ENCODE measurements at regions not wholly inside any gene's neighbourhood (a gene's known extent, or its start where the extent isn't known, plus 50 kb on each side); places are given as distances from the start of the nearest gene placed in this dataset.

DNA sequence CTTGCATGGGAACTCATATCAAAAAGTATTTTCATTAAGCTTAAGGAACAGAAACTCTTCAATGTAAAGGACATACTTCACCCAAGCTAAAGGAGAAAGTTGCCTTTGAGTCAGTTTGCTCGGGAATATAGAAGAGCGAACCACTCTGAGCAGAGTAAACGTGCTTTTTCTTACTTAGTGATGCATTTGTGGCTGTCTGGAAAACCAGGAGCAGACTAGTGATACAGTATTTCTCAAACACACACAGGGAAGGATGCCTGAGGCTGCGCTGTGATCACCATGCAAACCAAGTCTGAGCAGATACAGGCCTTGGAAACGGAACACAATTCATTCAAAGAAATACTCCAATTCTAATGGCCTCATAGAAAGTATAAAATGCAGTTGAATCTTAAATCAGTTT lies 121.0 kb upstream of the CDIN1 start:
- Histone ChIP-seq H3K9ac (ENCODE audit: low read depth in 1 of 2, low read length in 2 of 2) (no peak overlapping the region), H3K4me3 (ENCODE audit: low read depth in 1 of 2, low read length in 2 of 2) (no peak overlapping the region), H3K4me1 (ENCODE audit: control insufficient read depth in 1 of 2, insufficient read depth in 2 of 2, low read length in 2 of 2) (no peaks in the 10 kb centered on the region), H3K9me3 (ENCODE audit: control insufficient read depth in 1 of 2, low read length in 2 of 2) (no peaks in the 10 kb centered on the region), H3K36me3 (ENCODE audit: control insufficient read depth in 1 of 2, insufficient read depth in 2 of 2, low read length in 2 of 2) (no peaks in the 10 kb centered on the region), H3K27ac (ENCODE audit: low read depth, low read length) (no peak overlapping the region), H3K27me3 (ENCODE audit: control insufficient read depth in 1 of 2, insufficient read depth in 2 of 2, low read length in 2 of 2) (no peaks in the 10 kb centered on the region)

DNA sequence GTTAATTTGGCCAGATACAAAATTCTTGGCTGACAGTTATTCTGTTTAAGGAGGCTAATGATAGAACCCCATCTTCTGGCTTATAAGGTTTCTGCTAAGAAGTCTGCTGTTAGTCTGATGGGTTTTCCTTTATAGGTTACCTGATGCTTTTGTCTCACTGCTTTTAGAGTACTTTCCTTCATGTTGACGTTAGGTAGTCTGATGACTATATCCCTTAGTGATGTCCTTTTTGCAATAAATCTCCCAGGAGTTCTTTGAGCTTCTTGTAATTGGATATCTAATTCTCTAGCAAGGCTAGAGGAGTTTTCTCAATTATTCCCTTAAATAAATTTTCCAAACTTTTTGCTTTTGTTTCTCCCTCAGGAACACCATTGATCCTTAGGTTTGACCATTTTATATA lies 114.1 kb upstream of the CDIN1 start:
- H3K27ac ChIP-seq (ENCODE audit: low read depth, low read length), result no peak overlapping the region
- H3K4me3 ChIP-seq (ENCODE audit: low read depth in 1 of 2, low read length in 2 of 2), result no peak overlapping the region
- H3K9ac ChIP-seq (ENCODE audit: low read depth in 1 of 2, low read length in 2 of 2), result no peak overlapping the region
- H3K36me3 ChIP-seq (ENCODE audit: control insufficient read depth in 1 of 2, insufficient read depth in 2 of 2, low read length in 2 of 2), result no peaks in the 10 kb centered on the region
- H3K4me1 ChIP-seq (ENCODE audit: control insufficient read depth in 1 of 2, insufficient read depth in 2 of 2, low read length in 2 of 2), result no peaks in the 10 kb centered on the region
- no peaks in the 10 kb centered on the region for H3K27me3 ChIP-seq (ENCODE audit: control insufficient read depth in 1 of 2, insufficient read depth in 2 of 2, low read length in 2 of 2)
- H3K9me3 ChIP-seq (ENCODE audit: control insufficient read depth in 1 of 2, low read length in 2 of 2), result no peaks in the 10 kb centered on the region

DNA sequence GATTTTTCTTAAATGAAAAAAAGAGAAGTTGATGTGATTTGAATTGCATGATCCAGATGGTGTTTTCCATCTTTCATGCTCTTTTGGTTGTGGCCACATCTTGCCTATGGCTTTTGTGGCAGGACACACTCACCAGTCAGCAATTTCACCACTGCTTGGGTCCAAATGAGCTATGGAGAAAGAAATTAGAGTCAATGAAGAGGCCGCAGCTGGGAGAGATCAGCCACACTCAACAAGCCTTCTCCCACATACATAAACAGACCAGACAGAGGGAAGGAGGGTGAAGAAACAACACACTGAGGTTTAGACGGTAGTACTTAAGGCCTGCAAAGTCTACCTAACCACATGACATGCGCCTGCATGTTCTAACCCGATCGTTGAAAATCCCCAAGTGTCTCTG lies 110.7 kb upstream of the CDIN1 start:
- Histone ChIP-seq H3K27me3 (ENCODE audit: control insufficient read depth in 1 of 2, insufficient read depth in 2 of 2, low read length in 2 of 2) (no peaks in the 10 kb centered on the region), H3K4me1 (ENCODE audit: control insufficient read depth in 1 of 2, insufficient read depth in 2 of 2, low read length in 2 of 2) (no peaks in the 10 kb centered on the region), H3K4me3 (ENCODE audit: low read depth in 1 of 2, low read length in 2 of 2) (no peak overlapping the region), H3K27ac (ENCODE audit: low read depth, low read length) (no peak overlapping the region), H3K9me3 (ENCODE audit: control insufficient read depth in 1 of 2, low read length in 2 of 2) (no peaks in the 10 kb centered on the region), H3K9ac (ENCODE audit: low read depth in 1 of 2, low read length in 2 of 2) (no peak overlapping the region), H3K36me3 (ENCODE audit: control insufficient read depth in 1 of 2, insufficient read depth in 2 of 2, low read length in 2 of 2) (no peaks in the 10 kb centered on the region)

DNA sequence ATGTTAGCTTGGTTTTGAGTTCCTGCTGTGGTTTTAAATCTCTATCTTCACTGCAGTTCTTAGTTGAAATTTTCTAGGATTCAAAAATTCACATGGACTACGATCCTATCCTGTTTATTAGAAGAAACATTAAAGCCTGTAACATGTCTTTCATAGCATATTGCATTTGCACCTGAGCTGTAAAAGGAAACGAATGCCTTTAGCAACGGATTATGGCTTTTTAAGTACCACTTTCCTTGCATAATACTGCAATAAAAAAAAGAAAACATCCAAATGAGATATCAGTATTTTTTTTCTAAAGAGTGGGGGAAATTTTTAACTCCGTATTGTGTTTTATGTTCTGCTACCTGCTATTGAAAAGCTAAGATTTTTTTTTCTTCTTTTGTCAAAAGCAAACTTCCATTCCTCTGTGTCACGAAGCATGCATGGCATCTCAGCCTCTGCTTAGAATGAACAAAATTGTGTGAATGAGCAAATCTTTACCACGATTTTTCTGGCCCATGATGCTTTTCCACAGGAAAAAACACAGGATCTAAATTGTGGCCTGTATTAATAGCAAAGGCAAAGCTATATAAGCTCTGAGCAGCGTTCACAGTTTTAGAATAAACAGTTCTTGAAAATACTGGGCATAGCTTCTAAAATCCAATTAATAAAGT lies 110.0 kb upstream of the CDIN1 start:
- H3K27me3 ChIP-seq (ENCODE audit: control insufficient read depth in 1 of 2, insufficient read depth in 2 of 2, low read length in 2 of 2), result no peaks in the 10 kb centered on the region
- no peaks in the 10 kb centered on the region for H3K36me3 ChIP-seq (ENCODE audit: control insufficient read depth in 1 of 2, insufficient read depth in 2 of 2, low read length in 2 of 2)
- no peaks in the 10 kb centered on the region for H3K9me3 ChIP-seq (ENCODE audit: control insufficient read depth in 1 of 2, low read length in 2 of 2)
- H3K4me1 ChIP-seq (ENCODE audit: control insufficient read depth in 1 of 2, insufficient read depth in 2 of 2, low read length in 2 of 2), result no peaks in the 10 kb centered on the region
- no peak overlapping the region for H3K9ac ChIP-seq (ENCODE audit: low read depth in 1 of 2, low read length in 2 of 2)
- no peak overlapping the region for H3K27ac ChIP-seq (ENCODE audit: low read depth, low read length)
- H3K4me3 ChIP-seq (ENCODE audit: low read depth in 1 of 2, low read length in 2 of 2), result no peak overlapping the region

DNA sequence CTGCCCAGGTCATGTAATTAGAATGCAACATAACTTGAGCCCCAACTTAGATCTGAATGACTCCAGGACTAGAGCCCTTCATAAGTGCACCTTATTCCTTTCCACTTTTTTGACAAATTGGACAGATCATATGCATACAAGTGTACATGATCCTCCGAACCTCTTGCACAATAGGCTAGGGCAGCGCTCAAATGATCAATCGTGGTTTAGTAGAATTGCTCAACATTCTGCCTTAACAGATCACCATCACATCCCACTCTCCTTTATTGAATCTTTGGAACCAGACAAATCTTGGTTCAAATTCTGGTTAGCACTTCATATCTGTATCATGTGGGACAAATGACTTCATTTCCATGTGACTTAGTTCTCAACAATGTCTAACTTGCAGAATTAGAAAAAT lies 106.8 kb upstream of the CDIN1 start:
- H3K9me3 ChIP-seq (ENCODE audit: control insufficient read depth in 1 of 2, low read length in 2 of 2), result no peaks in the 10 kb centered on the region
- H3K4me3 ChIP-seq (ENCODE audit: low read depth in 1 of 2, low read length in 2 of 2), result no peak overlapping the region
- H3K4me1 ChIP-seq (ENCODE audit: control insufficient read depth in 1 of 2, insufficient read depth in 2 of 2, low read length in 2 of 2), result no peaks in the 10 kb centered on the region
- H3K27me3 ChIP-seq (ENCODE audit: control insufficient read depth in 1 of 2, insufficient read depth in 2 of 2, low read length in 2 of 2), result no peaks in the 10 kb centered on the region
- no peak overlapping the region for H3K27ac ChIP-seq (ENCODE audit: low read depth, low read length)
- H3K9ac ChIP-seq (ENCODE audit: low read depth in 1 of 2, low read length in 2 of 2), result no peak overlapping the region
- H3K36me3 ChIP-seq (ENCODE audit: control insufficient read depth in 1 of 2, insufficient read depth in 2 of 2, low read length in 2 of 2), result no peaks in the 10 kb centered on the region

DNA sequence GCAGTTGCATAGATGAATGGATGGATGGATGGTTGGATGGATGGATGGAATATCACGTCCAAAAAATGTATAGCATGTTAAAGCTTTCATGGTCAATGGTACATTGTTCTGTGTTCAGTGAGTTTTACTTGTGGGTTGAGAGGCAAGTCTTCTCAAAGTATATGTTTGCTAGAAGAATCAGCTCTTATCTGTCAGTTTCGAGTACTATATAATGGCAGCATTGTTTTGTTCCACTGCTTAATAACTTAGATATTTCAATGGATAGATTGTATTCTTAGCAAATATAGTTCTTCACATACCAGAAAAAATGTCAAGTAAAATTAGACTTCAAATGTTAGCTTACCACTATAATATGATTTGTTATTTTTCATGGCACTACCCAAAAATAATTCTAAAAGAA lies 100.9 kb upstream of the CDIN1 start:
- H3K9me3 ChIP-seq (ENCODE audit: control insufficient read depth in 1 of 2, low read length in 2 of 2), result no peaks in the 10 kb centered on the region
- no peaks in the 10 kb centered on the region for H3K27me3 ChIP-seq (ENCODE audit: control insufficient read depth in 1 of 2, insufficient read depth in 2 of 2, low read length in 2 of 2)
- no peaks in the 10 kb centered on the region for H3K36me3 ChIP-seq (ENCODE audit: control insufficient read depth in 1 of 2, insufficient read depth in 2 of 2, low read length in 2 of 2)
- no peak overlapping the region for H3K9ac ChIP-seq (ENCODE audit: low read depth in 1 of 2, low read length in 2 of 2)
- no peaks in the 10 kb centered on the region for H3K4me1 ChIP-seq (ENCODE audit: control insufficient read depth in 1 of 2, insufficient read depth in 2 of 2, low read length in 2 of 2)
- H3K27ac ChIP-seq (ENCODE audit: low read depth, low read length), result no peak overlapping the region
- no peak overlapping the region for H3K4me3 ChIP-seq (ENCODE audit: low read depth in 1 of 2, low read length in 2 of 2)

DNA sequence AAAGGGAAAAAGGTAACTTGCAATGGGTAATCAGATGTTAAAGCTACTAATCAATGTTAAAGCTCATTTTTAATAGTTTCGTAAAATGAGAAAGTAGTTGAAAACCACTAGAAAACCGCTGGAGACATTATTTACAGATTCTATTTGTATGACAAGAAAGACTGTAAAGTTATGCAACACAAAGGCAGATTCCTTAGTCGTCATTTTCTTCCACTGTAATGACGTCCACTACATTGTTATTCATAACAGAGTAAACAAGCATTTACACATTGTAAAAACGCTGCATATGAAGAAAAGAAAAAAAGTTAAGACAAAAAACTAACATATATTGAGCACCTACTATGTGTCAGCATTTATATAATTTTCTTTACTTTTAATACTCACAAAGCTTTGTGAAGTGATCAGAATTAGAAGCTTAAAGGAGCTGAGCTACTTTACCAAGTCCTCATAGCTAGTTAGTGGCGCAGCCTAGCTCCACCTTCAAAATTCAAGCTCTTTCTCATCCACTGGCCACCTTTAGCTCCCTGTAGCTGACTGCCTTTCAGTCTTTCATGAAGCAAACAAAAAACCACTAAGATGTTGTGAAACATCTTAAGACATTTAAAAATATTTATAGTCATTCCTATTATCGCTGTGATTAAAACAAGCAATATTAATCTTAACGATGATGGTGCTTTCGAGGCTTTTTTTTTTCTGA lies 100.1 kb upstream of the CDIN1 start:
- no peak overlapping the region for H3K27ac ChIP-seq (ENCODE audit: low read depth, low read length)
- H3K4me1 ChIP-seq (ENCODE audit: control insufficient read depth in 1 of 2, insufficient read depth in 2 of 2, low read length in 2 of 2), result no peaks in the 10 kb centered on the region
- no peaks in the 10 kb centered on the region for H3K9me3 ChIP-seq (ENCODE audit: control insufficient read depth in 1 of 2, low read length in 2 of 2)
- no peaks in the 10 kb centered on the region for H3K27me3 ChIP-seq (ENCODE audit: control insufficient read depth in 1 of 2, insufficient read depth in 2 of 2, low read length in 2 of 2)
- no peak overlapping the region for H3K4me3 ChIP-seq (ENCODE audit: low read depth in 1 of 2, low read length in 2 of 2)
- no peaks in the 10 kb centered on the region for H3K36me3 ChIP-seq (ENCODE audit: control insufficient read depth in 1 of 2, insufficient read depth in 2 of 2, low read length in 2 of 2)
- no peak overlapping the region for H3K9ac ChIP-seq (ENCODE audit: low read depth in 1 of 2, low read length in 2 of 2)

DNA sequence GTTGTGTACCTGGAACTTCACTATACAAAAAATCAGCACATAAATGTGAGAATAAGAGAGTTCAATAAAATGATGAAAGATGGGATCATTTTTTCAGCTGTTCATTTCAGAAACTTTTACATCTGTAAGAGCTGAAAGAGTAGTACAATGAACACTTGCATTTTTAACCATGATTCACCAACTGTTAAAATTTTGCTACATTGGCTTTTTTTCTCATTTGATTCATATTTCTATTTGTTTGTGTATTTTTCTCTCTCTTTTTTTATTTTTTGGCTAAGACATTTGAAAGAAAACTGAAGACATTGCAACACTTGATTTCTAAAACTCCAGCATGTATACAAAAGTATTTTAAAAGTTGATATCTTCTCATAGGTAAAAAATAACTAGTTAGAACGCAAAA lies 98.3 kb upstream of the CDIN1 start:
- H3K27me3 ChIP-seq (ENCODE audit: control insufficient read depth in 1 of 2, insufficient read depth in 2 of 2, low read length in 2 of 2), result no peaks in the 10 kb centered on the region
- H3K9me3 ChIP-seq (ENCODE audit: control insufficient read depth in 1 of 2, low read length in 2 of 2), result no peaks in the 10 kb centered on the region
- no peak overlapping the region for H3K9ac ChIP-seq (ENCODE audit: low read depth in 1 of 2, low read length in 2 of 2)
- H3K4me1 ChIP-seq (ENCODE audit: control insufficient read depth in 1 of 2, insufficient read depth in 2 of 2, low read length in 2 of 2), result no peaks in the 10 kb centered on the region
- H3K36me3 ChIP-seq (ENCODE audit: control insufficient read depth in 1 of 2, insufficient read depth in 2 of 2, low read length in 2 of 2), result no peaks in the 10 kb centered on the region
- no peak overlapping the region for H3K27ac ChIP-seq (ENCODE audit: low read depth, low read length)
- no peak overlapping the region for H3K4me3 ChIP-seq (ENCODE audit: low read depth in 1 of 2, low read length in 2 of 2)

DNA sequence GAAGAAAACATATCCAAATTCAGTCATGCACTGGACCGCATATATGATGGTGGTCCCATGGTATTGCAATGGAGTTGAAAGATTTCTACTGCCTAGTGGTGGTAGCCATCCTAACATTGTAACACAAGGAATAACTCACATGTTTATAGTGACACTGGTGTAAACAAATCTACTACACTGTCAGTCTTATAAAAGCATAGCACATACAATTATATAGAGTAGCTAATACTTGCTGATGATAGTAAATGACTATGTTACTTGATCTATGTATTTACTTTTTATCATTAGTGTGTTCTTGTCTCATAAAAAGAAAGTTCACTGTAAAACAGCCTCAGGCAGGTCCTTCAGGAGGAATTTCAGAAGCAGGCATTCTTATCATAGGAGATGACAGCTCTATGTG lies 96.0 kb upstream of the CDIN1 start:
- Histone ChIP-seq H3K4me1 (ENCODE audit: control insufficient read depth in 1 of 2, insufficient read depth in 2 of 2, low read length in 2 of 2) (no peaks in the 10 kb centered on the region), H3K9ac (ENCODE audit: low read depth in 1 of 2, low read length in 2 of 2) (no peak overlapping the region), H3K4me3 (ENCODE audit: low read depth in 1 of 2, low read length in 2 of 2) (no peak overlapping the region), H3K27ac (ENCODE audit: low read depth, low read length) (no peak overlapping the region), H3K9me3 (ENCODE audit: control insufficient read depth in 1 of 2, low read length in 2 of 2) (no peaks in the 10 kb centered on the region), H3K36me3 (ENCODE audit: control insufficient read depth in 1 of 2, insufficient read depth in 2 of 2, low read length in 2 of 2) (no peaks in the 10 kb centered on the region), H3K27me3 (ENCODE audit: control insufficient read depth in 1 of 2, insufficient read depth in 2 of 2, low read length in 2 of 2) (no peaks in the 10 kb centered on the region)

DNA sequence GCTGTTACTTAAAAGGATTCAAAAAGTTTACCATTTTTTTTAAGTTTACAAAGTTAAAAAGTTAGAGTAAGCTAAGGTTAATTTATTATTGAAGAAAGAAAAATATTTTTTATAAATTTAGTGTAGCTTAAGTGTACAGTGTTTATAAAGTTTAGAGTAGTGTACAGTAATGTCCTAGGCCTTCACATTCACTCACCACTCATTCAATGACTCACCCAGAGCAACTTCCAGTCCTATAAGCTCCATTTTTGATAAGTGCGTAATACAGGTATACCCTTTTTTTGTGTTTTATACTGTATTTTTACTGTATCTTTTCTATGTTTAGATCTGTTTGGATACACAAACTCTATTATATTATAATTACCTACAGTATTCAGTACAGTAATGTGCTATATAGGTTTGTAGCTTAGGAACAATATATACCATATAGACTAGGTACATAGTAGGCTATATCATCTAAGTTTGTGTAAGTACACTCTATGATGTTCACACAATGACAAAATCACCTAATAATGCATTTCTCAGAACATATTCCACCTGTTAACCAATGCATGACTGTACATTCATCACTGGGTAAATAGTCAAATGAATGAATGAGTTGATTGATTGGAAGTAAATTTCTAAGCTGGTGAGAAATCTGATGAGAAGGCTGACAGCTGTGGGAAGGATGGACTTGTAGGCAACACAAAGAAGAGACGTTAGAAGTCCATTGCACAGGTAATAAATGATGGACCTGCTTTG lies 95.2 kb upstream of the CDIN1 start:
- H3K9me3 ChIP-seq (ENCODE audit: control insufficient read depth in 1 of 2, low read length in 2 of 2), result no peaks in the 10 kb centered on the region

More for the DNA sequence above, 95.2 kb upstream of the CDIN1 start:
- no peaks in the 10 kb centered on the region for H3K36me3 ChIP-seq (ENCODE audit: control insufficient read depth in 1 of 2, insufficient read depth in 2 of 2, low read length in 2 of 2)
- H3K9ac ChIP-seq (ENCODE audit: low read depth in 1 of 2, low read length in 2 of 2), result no peak overlapping the region
- H3K27me3 ChIP-seq (ENCODE audit: control insufficient read depth in 1 of 2, insufficient read depth in 2 of 2, low read length in 2 of 2), result no peaks in the 10 kb centered on the region
- no peaks in the 10 kb centered on the region for H3K4me1 ChIP-seq (ENCODE audit: control insufficient read depth in 1 of 2, insufficient read depth in 2 of 2, low read length in 2 of 2)
- H3K27ac ChIP-seq (ENCODE audit: low read depth, low read length), result no peak overlapping the region
- no peak overlapping the region for H3K4me3 ChIP-seq (ENCODE audit: low read depth in 1 of 2, low read length in 2 of 2)

Data from duodenal mucosa (tissue), 2 donors.